ENCODE measurements at regions not wholly inside any gene's neighbourhood (a gene's known extent, or its start where the extent isn't known, plus 50 kb on each side); places are given as distances from the start of the nearest gene placed in this dataset.

- no peak overlapping the region for H3K9ac ChIP-seq (ENCODE audit: low read depth, low read length, poor library complexity, severe bottlenecking)
- no peak overlapping the region for H3K4me2 ChIP-seq (ENCODE audit: low read depth, low read length, poor library complexity, severe bottlenecking)
- peaks cover 5% of the 10 kb centered on the region; the same call in 1 of the 2 replicates for H3K9me3 ChIP-seq (ENCODE audit: insufficient read depth, low read depth, low read length)
- no peaks in the 10 kb centered on the region for H4K20me1 ChIP-seq (ENCODE audit: insufficient read depth, low read length, poor library complexity, severe bottlenecking)
- H3K9me2 ChIP-seq (replicated peaks; ENCODE audit: low read depth, low read length): no peaks in the 10 kb centered on the region
- no peak overlapping the region for H2AFZ ChIP-seq (ENCODE audit: low read length)
- no peak for TF ChIP-seq EZH2phosphoT487 (IDR thresholded peaks at IDR 0.05; ENCODE audit: borderline replicate concordance)
- TF ChIP-seq, protein P1, sequence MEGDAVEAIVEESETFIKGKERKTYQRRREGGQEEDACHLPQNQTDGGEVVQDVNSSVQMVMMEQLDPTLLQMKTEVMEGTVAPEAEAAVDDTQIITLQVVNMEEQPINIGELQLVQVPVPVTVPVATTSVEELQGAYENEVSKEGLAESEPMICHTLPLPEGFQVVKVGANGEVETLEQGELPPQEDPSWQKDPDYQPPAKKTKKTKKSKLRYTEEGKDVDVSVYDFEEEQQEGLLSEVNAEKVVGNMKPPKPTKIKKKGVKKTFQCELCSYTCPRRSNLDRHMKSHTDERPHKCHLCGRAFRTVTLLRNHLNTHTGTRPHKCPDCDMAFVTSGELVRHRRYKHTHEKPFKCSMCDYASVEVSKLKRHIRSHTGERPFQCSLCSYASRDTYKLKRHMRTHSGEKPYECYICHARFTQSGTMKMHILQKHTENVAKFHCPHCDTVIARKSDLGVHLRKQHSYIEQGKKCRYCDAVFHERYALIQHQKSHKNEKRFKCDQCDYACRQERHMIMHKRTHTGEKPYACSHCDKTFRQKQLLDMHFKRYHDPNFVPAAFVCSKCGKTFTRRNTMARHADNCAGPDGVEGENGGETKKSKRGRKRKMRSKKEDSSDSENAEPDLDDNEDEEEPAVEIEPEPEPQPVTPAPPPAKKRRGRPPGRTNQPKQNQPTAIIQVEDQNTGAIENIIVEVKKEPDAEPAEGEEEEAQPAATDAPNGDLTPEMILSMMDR (conservative IDR thresholded peaks at IDR 0.05; ENCODE audit: low read length): no peak
- H3K4me3 ChIP-seq (ENCODE audit: low read length, poor library complexity, severe bottlenecking): no peak overlapping the region
- H3F3A ChIP-seq (ENCODE audit: low read depth): no peaks in the 10 kb centered on the region
- no peaks in the 10 kb centered on the region for H3K79me2 ChIP-seq (ENCODE audit: insufficient read depth, low read length)
- no peaks in the 10 kb centered on the region for H3K4me1 ChIP-seq (ENCODE audit: insufficient read depth, low read length, poor library complexity, severe bottlenecking)
- no peaks in the 10 kb centered on the region for H3K27me3 ChIP-seq (ENCODE audit: insufficient read depth, low read length, poor library complexity, severe bottlenecking)
- no peaks in the 10 kb centered on the region for H3K36me3 ChIP-seq (ENCODE audit: insufficient read depth, low read length)
Observed at GRCh38 chr5:3000631-3001030, 249.2 kb upstream of the IRX2 start.

DNA sequence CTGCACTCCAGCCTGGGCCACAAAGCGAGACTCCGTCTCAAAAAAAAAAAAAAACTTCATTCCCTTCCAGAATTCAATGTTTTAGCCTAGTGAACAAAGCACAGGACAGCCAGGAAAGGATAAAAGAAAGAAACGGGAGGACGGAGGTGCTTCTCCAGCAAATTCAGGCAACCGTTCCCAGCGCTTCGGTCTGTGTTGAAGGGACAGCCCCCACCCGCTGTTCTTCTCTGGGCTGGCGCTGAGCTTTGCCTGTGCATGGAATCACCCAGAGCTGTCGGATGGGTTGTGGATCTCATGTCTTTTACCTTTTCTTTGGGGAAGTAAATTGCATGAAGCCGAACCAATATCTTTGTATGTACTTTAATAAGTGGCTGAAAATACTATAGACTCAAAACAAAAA lies 248.4 kb upstream of the IRX2 start:
- Histone ChIP-seq H3F3A (ENCODE audit: low read depth) (no peaks in the 10 kb centered on the region), H2AFZ (ENCODE audit: low read length) (no peak overlapping the region), H3K9ac (ENCODE audit: low read depth, low read length, poor library complexity, severe bottlenecking) (no peak overlapping the region), H4K20me1 (ENCODE audit: insufficient read depth, low read length, poor library complexity, severe bottlenecking) (no peaks in the 10 kb centered on the region), H3K9me2 (replicated peaks; ENCODE audit: low read depth, low read length) (no peaks in the 10 kb centered on the region), H3K4me1 (ENCODE audit: insufficient read depth, low read length, poor library complexity, severe bottlenecking) (no peaks in the 10 kb centered on the region), H3K79me2 (ENCODE audit: insufficient read depth, low read length) (no peaks in the 10 kb centered on the region), H3K9me3 (ENCODE audit: insufficient read depth, low read depth, low read length) (peaks cover 12% of the 10 kb centered on the region; the same call in 1 of the 2 replicates), H3K36me3 (ENCODE audit: insufficient read depth, low read length) (no peaks in the 10 kb centered on the region), H3K4me3 (ENCODE audit: low read length, poor library complexity, severe bottlenecking) (no peak overlapping the region), H3K27me3 (ENCODE audit: insufficient read depth, low read length, poor library complexity, severe bottlenecking) (no peaks in the 10 kb centered on the region), H3K4me2 (ENCODE audit: low read depth, low read length, poor library complexity, severe bottlenecking) (no peak overlapping the region)
- TF ChIP-seq, protein P1 (conservative IDR thresholded peaks at IDR 0.05; ENCODE audit: low read length): no peak
- TF ChIP-seq EZH2phosphoT487 (IDR thresholded peaks at IDR 0.05; ENCODE audit: borderline replicate concordance): no peak

- H2AFZ ChIP-seq (ENCODE audit: low read length): no peak overlapping the region
- TF ChIP-seq, protein P1 (conservative IDR thresholded peaks at IDR 0.05; ENCODE audit: low read length): no peak
- no peak for TF ChIP-seq EZH2phosphoT487 (IDR thresholded peaks at IDR 0.05; ENCODE audit: borderline replicate concordance)
- peaks cover 13% of the 10 kb centered on the region; the same call in 1 of the 2 replicates for H3K9me3 ChIP-seq (ENCODE audit: insufficient read depth, low read depth, low read length)
- no peaks in the 10 kb centered on the region for H3K27me3 ChIP-seq (ENCODE audit: insufficient read depth, low read length, poor library complexity, severe bottlenecking)
- no peaks in the 10 kb centered on the region for H3K36me3 ChIP-seq (ENCODE audit: insufficient read depth, low read length)
- H3K9me2 ChIP-seq (replicated peaks; ENCODE audit: low read depth, low read length): no peaks in the 10 kb centered on the region
- H4K20me1 ChIP-seq (ENCODE audit: insufficient read depth, low read length, poor library complexity, severe bottlenecking): no peaks in the 10 kb centered on the region
- H3K4me1 ChIP-seq (ENCODE audit: insufficient read depth, low read length, poor library complexity, severe bottlenecking): no peaks in the 10 kb centered on the region
- H3K4me2 ChIP-seq (ENCODE audit: low read depth, low read length, poor library complexity, severe bottlenecking): no peak overlapping the region
- H3K9ac ChIP-seq (ENCODE audit: low read depth, low read length, poor library complexity, severe bottlenecking): no peak overlapping the region
- H3K79me2 ChIP-seq (ENCODE audit: insufficient read depth, low read length): no peaks in the 10 kb centered on the region
- no peaks in the 10 kb centered on the region for H3F3A ChIP-seq (ENCODE audit: low read depth)
- no peak overlapping the region for H3K4me3 ChIP-seq (ENCODE audit: low read length, poor library complexity, severe bottlenecking)
Observed at GRCh38 chr5:2998106-2998505, 246.6 kb upstream of the IRX2 start.

Data from Loucy (cell line).